H9 (cell line): ENCODE measurements at regions not wholly inside any gene's neighbourhood (a gene's known extent, or its start where the extent isn't known, plus 50 kb on each side); places are given as distances from the start of the nearest gene placed in this dataset.

Experiments
- DNase-seq: peaks from one replicate; pipeline ENCODE4 v3.0.0-alpha.2; 2017
- H2AFZ ChIP-seq: one replicate; pipeline ENCODE4 v1.6.1; 2013; ENCODE audit warnings: mild to moderate bottlenecking, low read length, control low read depth, moderate library complexity
- H2AK5ac ChIP-seq: 2 replicates; pipeline ENCODE4 v1.6.1; 2013; ENCODE audit warnings: low read length, control low read depth, mixed read lengths; ENCODE audit not compliant: insufficient read length
- H2BK120ac ChIP-seq: one replicate; pipeline ENCODE4 v1.6.1; 2013; ENCODE audit warnings: low read depth, mild to moderate bottlenecking, low read length, control low read depth, inconsistent platforms; ENCODE audit not compliant: poor library complexity, severe bottlenecking
- H2BK12ac ChIP-seq: 2 replicates; pipeline ENCODE4 v1.6.1; 2013; ENCODE audit warnings: low read length, control low read depth, mixed read lengths, low read depth; ENCODE audit not compliant: insufficient read length
- H2BK15ac ChIP-seq: 2 replicates; pipeline ENCODE4 v1.6.1; 2013; ENCODE audit warnings: low read depth, low read length, control low read depth
- H2BK20ac ChIP-seq: one replicate; pipeline ENCODE4 v1.6.1; 2013; ENCODE audit warnings: low read depth, mild to moderate bottlenecking, low read length, control low read depth, inconsistent platforms; ENCODE audit not compliant: poor library complexity, severe bottlenecking
- H2BK5ac ChIP-seq: 2 replicates; pipeline ENCODE4 v1.6.1; 2013; ENCODE audit warnings: low read length, control low read depth, mixed read lengths; ENCODE audit not compliant: insufficient read length
- H3K14ac ChIP-seq: 2 replicates; pipeline ENCODE4 v1.6.1; 2013; ENCODE audit warnings: low read length, control low read depth; ENCODE audit not compliant: insufficient read depth
- H3K18ac ChIP-seq: 2 replicates; pipeline ENCODE4 v1.6.1; 2013; ENCODE audit warnings: low read depth, mild to moderate bottlenecking, mixed read lengths, low read length, control low read depth; ENCODE audit not compliant: insufficient read length
- H3K23ac ChIP-seq: 2 replicates; pipeline ENCODE4 v1.6.1; 2013; ENCODE audit warnings: low read length, control low read depth, mixed read lengths, low read depth; ENCODE audit not compliant: insufficient read length
- H3K23me2 ChIP-seq: 2 replicates; pipeline ENCODE4 v1.6.1; 2013; ENCODE audit warnings: low read depth, mild to moderate bottlenecking, mixed read lengths, low read length, control low read depth; ENCODE audit not compliant: insufficient read length, poor library complexity, severe bottlenecking
- H3K27ac ChIP-seq: 2 replicates; pipeline ENCODE4 v1.5.1; 2013; ENCODE audit warnings: low read length, control low read depth, mixed read lengths, low read depth; ENCODE audit not compliant: insufficient read length
- H3K27me3 ChIP-seq: 2 replicates; pipeline ENCODE4 v1.6.1; 2013; ENCODE audit warnings: low read length, control low read depth, inconsistent platforms; ENCODE audit not compliant: insufficient read depth
- H3K4ac ChIP-seq: 2 replicates; pipeline ENCODE4 v1.6.1; 2013; ENCODE audit warnings: low read depth, mild to moderate bottlenecking, control low read depth, inconsistent platforms, low read length, moderate library complexity
- H3K4me1 ChIP-seq: 2 replicates; pipeline ENCODE4 v1.6.1; 2013; ENCODE audit warnings: low read length, control low read depth, inconsistent platforms; ENCODE audit not compliant: insufficient read depth
- H3K4me2 ChIP-seq: 2 replicates; pipeline ENCODE4 v1.6.1; 2013; ENCODE audit warnings: low read length, control low read depth, mixed read lengths; ENCODE audit not compliant: insufficient read length, insufficient read depth
- H3K56ac ChIP-seq: 2 replicates; pipeline ENCODE4 v1.6.1; 2013; ENCODE audit warnings: low read depth, mild to moderate bottlenecking, mixed read lengths, low read length, control low read depth; ENCODE audit not compliant: insufficient read length
- H3K79me1 ChIP-seq: 2 replicates; pipeline ENCODE4 v1.6.1; 2013; ENCODE audit warnings: low read depth, mild to moderate bottlenecking, moderate library complexity, low read length, control low read depth, inconsistent platforms; ENCODE audit not compliant: insufficient read depth, poor library complexity, severe bottlenecking
- H3K79me2 ChIP-seq: 2 replicates; pipeline ENCODE4 v1.6.1; 2013; ENCODE audit warnings: low read length, control low read depth, inconsistent platforms; ENCODE audit not compliant: insufficient read depth
- H3K9ac ChIP-seq: 2 replicates; pipeline ENCODE4 v1.6.1; 2013; ENCODE audit warnings: low read length, control low read depth, mixed read lengths; ENCODE audit not compliant: insufficient read length; ENCODE audit errors: extremely low read depth
- H3K9me3 ChIP-seq: one replicate; pipeline ENCODE4 v1.6.1; 2013; ENCODE audit warnings: low read depth, low read length, inconsistent platforms; ENCODE audit not compliant: control insufficient read depth
- H3T11ph ChIP-seq: one replicate; pipeline ENCODE4 v1.6.1; 2013; ENCODE audit warnings: mild to moderate bottlenecking, low read length, control low read depth, inconsistent platforms
- H4K20me1 ChIP-seq: one replicate; pipeline ENCODE4 v1.6.1; 2013; ENCODE audit not compliant: control insufficient read depth, insufficient read length, insufficient read depth
- H4K5ac ChIP-seq: 2 replicates; pipeline ENCODE4 v1.6.1; 2013; ENCODE audit warnings: low read depth, mild to moderate bottlenecking, mixed read lengths, low read length, control low read depth; ENCODE audit not compliant: insufficient read length
- H4K8ac ChIP-seq: replicated peaks from 2 replicates; pipeline ENCODE4 v1.6.1; 2013; ENCODE audit warnings: low read length, control low read depth, mixed read lengths, low read depth; ENCODE audit not compliant: insufficient read length
- H4K91ac ChIP-seq: 2 replicates; pipeline ENCODE4 v1.6.1; 2013; ENCODE audit warnings: low read depth, mild to moderate bottlenecking, moderate library complexity, mixed read lengths, low read length, control low read depth; ENCODE audit not compliant: insufficient read length
- H3K27ac Mint-ChIP-seq, 3 experiments: 2 replicates in 2 of 3; 3 replicates in 1 of 3; pipeline ENCODE4 v1.8.0; 2020 to 2021; ENCODE audit warnings: mixed read lengths in 3 of 3, mild to moderate bottlenecking in 1 of 3, moderate library complexity in 1 of 3
- H3K27me3 Mint-ChIP-seq: 2 replicates; pipeline ENCODE4 v1.8.0; 2021; ENCODE audit warnings: low read depth, mild to moderate bottlenecking, moderate library complexity, mixed read lengths
- H3K36me3 Mint-ChIP-seq, 3 experiments: 2 replicates in 2 of 3; 3 replicates in 1 of 3; pipeline ENCODE4 v1.8.0; 2020 to 2021; ENCODE audit warnings: low read depth in 3 of 3, mixed read lengths in 3 of 3; ENCODE audit not compliant: insufficient read depth in 1 of 3
- H3K4me1 Mint-ChIP-seq, 2 experiments: 2 replicates each; pipeline ENCODE4 v1.8.0; 2020; ENCODE audit warnings: mixed read lengths in 2 of 2
- H3K4me3 Mint-ChIP-seq, 2 experiments: 2 replicates in 1 of 2; 3 replicates in 1 of 2; pipeline ENCODE4 v1.8.0; 2020 to 2021; ENCODE audit warnings: mild to moderate bottlenecking in 2 of 2, mixed read lengths in 2 of 2, moderate library complexity in 1 of 2
- H3K9me3 Mint-ChIP-seq, 2 experiments: 2 replicates in 1 of 2; 3 replicates in 1 of 2; pipeline ENCODE4 v1.8.0; 2020; ENCODE audit warnings: mild to moderate bottlenecking in 2 of 2, mixed read lengths in 2 of 2, moderate library complexity in 1 of 2
- CTCF ChIP-seq: fragments of 200-600 bp; sonication (generic); conservative IDR thresholded peaks from 3 replicates; pipeline ENCODE4 v1.8.0; 2021; ENCODE audit warnings: antibody characterized with exemption, mild to moderate bottlenecking
- WGBS: extraction: QIAGEN DNeasy Blood & Tissue Kit; methylation state at CpG from one replicate; pipeline ENCODE4 v1.1.7; 2013; ENCODE audit warnings: missing lambda C conversion rate, low lambda C conversion rate, mixed read lengths; ENCODE audit not compliant: insufficient read length; ENCODE audit errors: extremely low coverage; 5-methylcytosine and 5-hydroxymethylcytosine counted together

GRCh38 chr21:45352621-45353139, 52.3 kb upstream of the COL18A1 start:
- H3K27ac Mint-ChIP-seq, result no peak overlapping the region
- H3K9me3 Mint-ChIP-seq, result peaks cover 0 to 4% of the 10 kb centered on the region in 2 experiments; a peak in 2 of 5 replicates
- H3K9me3 ChIP-seq, result no peaks in the 10 kb centered on the region
- no peak overlapping the region for H3K4me3 Mint-ChIP-seq
- H4K5ac ChIP-seq, result no peak overlapping the region
- no peak overlapping the region for H3K4ac ChIP-seq
- H3K23me2 ChIP-seq, result no peaks in the 10 kb centered on the region
- peaks cover 20 to 25% of the 10 kb centered on the region in 2 experiments for H3K4me1 Mint-ChIP-seq
- no peak overlapping the region for H4K8ac ChIP-seq
- H2AFZ ChIP-seq, result no peak overlapping the region
- H3K4me2 ChIP-seq, result no peak overlapping the region
- H3K27ac ChIP-seq, result no peak overlapping the region
- H3K56ac ChIP-seq, result no peak overlapping the region
- H2BK120ac ChIP-seq, result no peak overlapping the region
- no peaks in the 10 kb centered on the region for H3K27me3 ChIP-seq
- no CpG with 5 or more reads among the region's 26 CpGs for WGBS
- no peaks in the 10 kb centered on the region for H3K79me2 ChIP-seq
- DNase-seq, result no peak
- no peak overlapping the region for H2BK20ac ChIP-seq
- no peak overlapping the region for H3T11ph ChIP-seq
- TF ChIP-seq CTCF, result no peak
- H3K18ac ChIP-seq, result no peak overlapping the region
- no peak overlapping the region; the same call in 1 of the 2 replicates for H2BK15ac ChIP-seq
- H4K20me1 ChIP-seq, result no peaks in the 10 kb centered on the region
- no peak overlapping the region for H2BK5ac ChIP-seq
- H3K14ac ChIP-seq, result no peak overlapping the region; the same call in 1 of the 2 replicates
- no peak overlapping the region for H2BK12ac ChIP-seq
- H4K91ac ChIP-seq, result no peak overlapping the region
- no peak overlapping the region for H3K23ac ChIP-seq
- H3K9ac ChIP-seq, result no peak overlapping the region
- H3K27me3 Mint-ChIP-seq, result no peaks in the 10 kb centered on the region; the same call in none of the 2 replicates
- no peak overlapping the region for H2AK5ac ChIP-seq
- no peaks in the 10 kb centered on the region for H3K36me3 Mint-ChIP-seq
- no peaks in the 10 kb centered on the region; the same call in 1 of the 2 replicates for H3K4me1 ChIP-seq
- H3K79me1 ChIP-seq, result no peaks in the 10 kb centered on the region
